ENCODE measurements at regions not wholly inside any gene's neighbourhood (a gene's known extent, or its start where the extent isn't known, plus 50 kb on each side); places are given as distances from the start of the nearest gene placed in this dataset.

GRCh38 chr5:123951582-123951977 is 439.6 kb downstream of the CSNK1G3 start (continued):
- TF ChIP-seq USF1 (IDR thresholded peaks at IDR 0.05; ENCODE audit: borderline replicate concordance, low read depth) = no peak
- TF ChIP-seq RXRA (IDR thresholded peaks at IDR 0.05; ENCODE audit: borderline replicate concordance, low read depth) = peak; percentile 63
- TF ChIP-seq FOSL2 (IDR thresholded peaks at IDR 0.05; ENCODE audit: borderline replicate concordance, low read depth) = peak; percentile 84
- no peak for TF ChIP-seq RFX5 (IDR thresholded peaks at IDR 0.05; ENCODE audit: low read length)

- Histone ChIP-seq H3K9me2 (no peaks in the 10 kb centered on the region), H3K9ac (no peak overlapping the region), H3F3A (replicated peaks; ENCODE audit: insufficient read depth) (no peaks in the 10 kb centered on the region), H3K36me3 (replicated peaks in 1 of 2; ENCODE audit: control insufficient read depth in 1 of 2, insufficient read depth in 2 of 2, low read length in 1 of 2) (no peaks in the 10 kb centered on the region), H3K79me2 (ENCODE audit: insufficient read depth) (no peaks in the 10 kb centered on the region), H4K20me1 (ENCODE audit: insufficient read depth) (no peaks in the 10 kb centered on the region), H3K9me3 (0 out of 2 replicates have a peak, but pooled peaks cover 5% of the 10 kb centered on the region), H3K4me2 (no peak overlapping the region), H3K4me1 (ENCODE audit: control insufficient read depth in 1 of 2, insufficient read depth in 2 of 2, low read depth in 1 of 2, low read length in 1 of 2) (peaks cover 0 to 8% of the 10 kb centered on the region in 2 experiments; a peak in 1 of 4 replicates), H3K27ac (ENCODE audit: low read depth in 2 of 2, low read length in 1 of 2) (no peak overlapping the region), H2AFZ (ENCODE audit: low read depth) (no peak overlapping the region), H3K4me3 (ENCODE audit: low read depth in 2 of 2, low read length in 1 of 2) (no peak overlapping the region), H3K27me3 (ENCODE audit: insufficient read depth) (no peaks in the 10 kb centered on the region)
- no peak for TF ChIP-seq GATA2 (CRISPR knock-in tag; IDR thresholded peaks at IDR 0.05)
- ChIA-PET POLR2A (no interaction called here), CTCF (no interaction called here)
- no peak for DNase-seq
- WGBS (ENCODE audit: low lambda C conversion rate) = 79% methylated on average over 10 of the region's 10 CpGs
These were observed 439.0 kb downstream of the CSNK1G3 start for GRCh38 chr5:123950701-123951581.

- H3K27ac ChIP-seq (ENCODE audit: low read depth in 2 of 2, low read length in 1 of 2) = no peak overlapping the region
- POLR2A ChIA-PET = no interaction called here
- no peaks in the 10 kb centered on the region for H3K79me2 ChIP-seq (ENCODE audit: insufficient read depth)
- no peak overlapping the region for H3K4me2 ChIP-seq
- no peaks in the 10 kb centered on the region for H3K9me3 ChIP-seq
- DNase-seq = no peak
- CTCF ChIA-PET = no interaction called here
- no peaks in the 10 kb centered on the region for H3K36me3 ChIP-seq (replicated peaks in 1 of 2; ENCODE audit: control insufficient read depth in 1 of 2, insufficient read depth in 2 of 2, low read length in 1 of 2)
- no peak overlapping the region for H3K9ac ChIP-seq
- 86% methylated on average over 6 of the region's 6 CpGs for WGBS (ENCODE audit: low lambda C conversion rate)
- H3K9me2 ChIP-seq = no peaks in the 10 kb centered on the region
- H3K4me1 ChIP-seq (ENCODE audit: control insufficient read depth in 1 of 2, insufficient read depth in 2 of 2, low read depth in 1 of 2, low read length in 1 of 2) = peaks cover 0 to 8% of the 10 kb centered on the region in 2 experiments; a peak in 1 of 4 replicates
- H3F3A ChIP-seq (replicated peaks; ENCODE audit: insufficient read depth) = no peaks in the 10 kb centered on the region
- H3K4me3 ChIP-seq (ENCODE audit: low read depth in 2 of 2, low read length in 1 of 2) = no peak overlapping the region
- H2AFZ ChIP-seq (ENCODE audit: low read depth) = no peak overlapping the region
- H3K27me3 ChIP-seq (ENCODE audit: insufficient read depth) = no peaks in the 10 kb centered on the region
- no peaks in the 10 kb centered on the region for H4K20me1 ChIP-seq (ENCODE audit: insufficient read depth)
- TF ChIP-seq EP300 (IDR thresholded peaks at IDR 0.05; ENCODE audit: borderline replicate concordance in 1 of 2, low read depth in 1 of 2, low read length in 1 of 2) (no peak), CHD2 (IDR thresholded peaks at IDR 0.05; ENCODE audit: low read length, partially characterized antibody) (no peak), USF1 (IDR thresholded peaks at IDR 0.05; ENCODE audit: borderline replicate concordance, low read depth) (no peak), USF2 (IDR thresholded peaks at IDR 0.05; ENCODE audit: borderline replicate concordance, low read depth, low read length) (no peak), RCOR1 (IDR thresholded peaks at IDR 0.05; ENCODE audit: low read length) (no peak), PBX3 (IDR thresholded peaks at IDR 0.05) (no peak), TCF12 (IDR thresholded peaks at IDR 0.05) (no peak), YY1 (IDR thresholded peaks at IDR 0.05; ENCODE audit: low read depth) (no peak), GATA2 (CRISPR knock-in tag; IDR thresholded peaks at IDR 0.05) (no peak), ZBTB33 (IDR thresholded peaks at IDR 0.05; ENCODE audit: borderline replicate concordance, low read depth) (no peak), NFIC (IDR thresholded peaks at IDR 0.05; ENCODE audit: borderline replicate concordance) (no peak), RAD21 (IDR thresholded peaks at IDR 0.05; ENCODE audit: low read length) (no peak), FOXJ3 (CRISPR knock-in tag; IDR thresholded peaks at IDR 0.05) (no peak), EZH2phosphoT487 (IDR thresholded peaks at IDR 0.05; ENCODE audit: borderline replicate concordance, low read depth) (no peak), MXI1 (IDR thresholded peaks at IDR 0.05; ENCODE audit: low read depth, low read length) (no peak), RFX5 (IDR thresholded peaks at IDR 0.05; ENCODE audit: low read length) (no peak), POLR2AphosphoS5 (IDR thresholded peaks at IDR 0.05; ENCODE audit: low read depth, low read length) (no peak)
These were observed 437.9 kb downstream of the CSNK1G3 start for GRCh38 chr5:123949807-123950340.

All from SK-N-SH (cell line).